ENCODE measurements at regions not wholly inside any gene's neighbourhood (a gene's known extent, or its start where the extent isn't known, plus 50 kb on each side); places are given as distances from the start of the nearest gene placed in this dataset.

GRCh38 chr17:77281904-77282367, 141.2 kb downstream of the SEC14L1 start (continued):
- TF ChIP-seq ZHX1 (CRISPR knock-in tag; IDR thresholded peaks at IDR 0.05; ENCODE audit: low read depth) (0 out of 2 replicates have a peak, but pooled peaks have one; percentile 3), ZNF282 (IDR thresholded peaks at IDR 0.05; ENCODE audit: partially characterized antibody) (no peak), THYN1 (CRISPR knock-in tag; IDR thresholded peaks at IDR 0.05; ENCODE audit: borderline replicate concordance, low read depth) (no peak), CCDC6 (CRISPR knock-in tag; IDR thresholded peaks at IDR 0.05) (no peak), FIP1L1 (IDR thresholded peaks at IDR 0.05; ENCODE audit: borderline replicate concordance, insufficient read depth, low read depth, low read length) (no peak), NFE2L1 (CRISPR knock-in tag; IDR thresholded peaks at IDR 0.05; ENCODE audit: borderline replicate concordance) (no peak), ZNF879 (CRISPR knock-in tag; IDR thresholded peaks at IDR 0.05) (no peak; the same call in 1 of the 2 replicates), IRF1 (CRISPR knock-in tag; IDR thresholded peaks at IDR 0.05; ENCODE audit: low read depth) (no peak), FOXJ3 (CRISPR knock-in tag; IDR thresholded peaks at IDR 0.05; ENCODE audit: borderline replicate concordance) (0 out of 2 replicates have a peak, but pooled peaks have one; percentile 46), TFDP2 (CRISPR knock-in tag; IDR thresholded peaks at IDR 0.05) (0 out of 2 replicates have a peak, but pooled peaks have one; percentile 5), TGIF2 (CRISPR knock-in tag; IDR thresholded peaks at IDR 0.05) (peak; percentile 75), NFE2L2 (IDR thresholded peaks at IDR 0.05; ENCODE audit: low read length) (no peak), FOXP4 (CRISPR knock-in tag; IDR thresholded peaks at IDR 0.05) (no peak; the same call in 1 of the 2 replicates), HDAC6 (IDR thresholded peaks at IDR 0.05; ENCODE audit: low read depth, low read length) (no peak), DMAP1 (CRISPR knock-in tag; IDR thresholded peaks at IDR 0.05) (peak; percentile 48), ZNF792 (CRISPR knock-in tag; IDR thresholded peaks at IDR 0.05) (no peak), ZKSCAN5 (CRISPR knock-in tag; IDR thresholded peaks at IDR 0.05) (no peak), TEAD2 (CRISPR knock-in tag; IDR thresholded peaks at IDR 0.05) (no peak; the same call in 1 of the 2 replicates), SNAPC4 (CRISPR knock-in tag; IDR thresholded peaks at IDR 0.05) (no peak)

Measured in HepG2 (cell line).